ENCODE measurements at regions not wholly inside any gene's neighbourhood (a gene's known extent, or its start where the extent isn't known, plus 50 kb on each side); places are given as distances from the start of the nearest gene placed in this dataset.
"Not testable (repeated sequence)": the region's sequence is repeated elsewhere in the genome, so short reads cannot be mapped to it uniquely, and the experiment has no call there.

GRCh38 chr6:170198298-170198697 is 92.6 kb downstream of the DLL1 start:
- no peak for DNase-seq (ENCODE audit: low read depth in 2 of 2)

- DNase-seq (ENCODE audit: low read depth in 2 of 2): no peak
Measured at GRCh38 chr6:170193326-170193821, 97.5 kb downstream of the DLL1 start.

GRCh38 chr6:170192905-170193304 is 98.0 kb downstream of the DLL1 start:
- DNase-seq (ENCODE audit: low read depth in 2 of 2): no peak

GRCh38 chr6:170192101-170192500 is 98.8 kb downstream of the DLL1 start:
- not testable (repeated sequence) for DNase-seq (ENCODE audit: low read depth in 2 of 2)

GRCh38 chr6:170190046-170190445 is 100.8 kb downstream of the DLL1 start:
- DNase-seq (ENCODE audit: low read depth in 2 of 2): no peak

GRCh38 chr6:170189236-170189635 is 101.6 kb downstream of the DLL1 start:
- no peak for DNase-seq (ENCODE audit: low read depth in 2 of 2)

GRCh38 chr6:170188571-170189001 is 102.3 kb downstream of the DLL1 start:
- DNase-seq (ENCODE audit: low read depth in 2 of 2): no peak

- no peak for DNase-seq (ENCODE audit: low read depth in 2 of 2)
Measured at GRCh38 chr6:170187669-170188566, 103.0 kb downstream of the DLL1 start.

GRCh38 chr6:170186941-170187668 is 103.8 kb downstream of the DLL1 start:
- DNase-seq (ENCODE audit: low read depth in 2 of 2): no peak

GRCh38 chr6:170186006-170186935 is 104.6 kb downstream of the DLL1 start:
- no peak for DNase-seq (ENCODE audit: low read depth in 2 of 2)

- DNase-seq (ENCODE audit: low read depth in 2 of 2): no peak
Measured at GRCh38 chr6:170185175-170185978, 105.5 kb downstream of the DLL1 start.

- DNase-seq (ENCODE audit: low read depth in 2 of 2): no peak
Measured at GRCh38 chr6:170184316-170184715, 106.6 kb downstream of the DLL1 start.

GRCh38 chr6:170183521-170183920 is 107.4 kb downstream of the DLL1 start:
- DNase-seq (ENCODE audit: low read depth in 2 of 2): no peak

GRCh38 chr6:170182781-170183120 is 108.1 kb downstream of the DLL1 start:
- DNase-seq (ENCODE audit: low read depth in 2 of 2): no peak

GRCh38 chr6:170182093-170182780 is 108.6 kb downstream of the DLL1 start:
- no peak for DNase-seq (ENCODE audit: low read depth in 2 of 2)

GRCh38 chr6:170181338-170181690 is 109.6 kb downstream of the DLL1 start:
- DNase-seq (ENCODE audit: low read depth in 2 of 2): no peak

GRCh38 chr6:170180671-170181337 is 110.1 kb downstream of the DLL1 start:
- DNase-seq (ENCODE audit: low read depth in 2 of 2): no peak

- no peak for DNase-seq (ENCODE audit: low read depth in 2 of 2)
Measured at GRCh38 chr6:170179616-170180324, 111.1 kb downstream of the DLL1 start.

All from stimulated activated CD4-positive, alpha-beta T cell treated with anti-CD3 and anti-CD28 coated beads, Interleukin-1b, Interleukin-23, amount 100 ng/mL, for 1 hour (primary cell).